Psoas muscle (tissue), 7 donors: ENCODE measurements at regions not wholly inside any gene's neighbourhood (a gene's known extent, or its start where the extent isn't known, plus 50 kb on each side); places are given as distances from the start of the nearest gene placed in this dataset.
"Not testable (repeated sequence)": the region's sequence is repeated elsewhere in the genome, so short reads cannot be mapped to it uniquely, and the experiment has no call there.

Experiments
- ATAC-seq, 4 donors: fragments of 200-7000 bp; cut with Tn5 transposase; one replicate each; pipeline ENCODE4 v1.9.1; 2020; ENCODE audit warnings: moderate library complexity in 3 of 4, mild to moderate bottlenecking in 2 of 4
- DNase-seq, 2 donors: peaks; one replicate each; pipeline ENCODE4 v3.0.0-alpha.2; 2020
- H3K27ac ChIP-seq: fragments of 200-600 bp; one replicate; pipeline ENCODE4 v1.8.0; 2022
- H3K27me3 ChIP-seq, 3 donors: fragments of 200-600 bp in 1 of 3; one replicate each; pipeline versions ENCODE4 v1.6.1 to v1.8.0; 2013 to 2022; ENCODE audit warnings: low read length in 2 of 3, mild to moderate bottlenecking in 2 of 3, moderate library complexity in 1 of 3; ENCODE audit not compliant: insufficient read depth in 3 of 3
- H3K36me3 ChIP-seq, 2 donors: fragments of 200-600 bp in 1 of 2; one replicate each; pipeline versions ENCODE4 v1.6.1 to v1.8.0; 2013 to 2022; ENCODE audit warnings: low read depth in 1 of 2, mild to moderate bottlenecking in 1 of 2, moderate library complexity in 1 of 2; ENCODE audit not compliant: insufficient read depth in 1 of 2
- H3K4me1 ChIP-seq: fragments of 200-600 bp; one replicate; pipeline ENCODE4 v1.8.0; 2022
- H3K4me3 ChIP-seq: fragments of 200-600 bp; one replicate; pipeline ENCODE4 v1.8.0; 2022; ENCODE audit warnings: mild to moderate bottlenecking
- H3K9me3 ChIP-seq: fragments of 200-600 bp; one replicate; pipeline ENCODE4 v1.8.0; 2022
- WGBS, 3 donors: extraction: QIAGEN DNeasy Blood & Tissue Kit; methylation state at CpG; one replicate each; pipeline versions ENCODE4 v1.1.6 to v1.1.7; 2013; 5-methylcytosine and 5-hydroxymethylcytosine counted together
- intact Hi-C, 2 donors: fragments of 100-400 bp; cut with DNase I; formaldehyde crosslinking; loops; one replicate each; pipeline versions ENCODE4 v1.11.0 to v1.14.2; 2022
- TF ChIP-seq, protein P1 (sequence below): fragments of 200-600 bp; IDR thresholded peaks from one replicate; pipeline ENCODE4 v1.8.0; 2022; ENCODE audit warnings: antibody characterized with exemption
- donor health status: healthy with polysubstance abuse.
- donor health status: DM: no; HTN: no; CAD: no; lungs with moderate emphysema.
- donor health status: Bipolar disorder and iron deficiency.
- donor health status: healthy.
- donor health status: DM: yes; HTN: yes; CAD: no.
- donor health status: DM: no; HTN: no; CAD: no.
- donor health status: DM: yes; HTN: yes; CAD: no.

DNA sequence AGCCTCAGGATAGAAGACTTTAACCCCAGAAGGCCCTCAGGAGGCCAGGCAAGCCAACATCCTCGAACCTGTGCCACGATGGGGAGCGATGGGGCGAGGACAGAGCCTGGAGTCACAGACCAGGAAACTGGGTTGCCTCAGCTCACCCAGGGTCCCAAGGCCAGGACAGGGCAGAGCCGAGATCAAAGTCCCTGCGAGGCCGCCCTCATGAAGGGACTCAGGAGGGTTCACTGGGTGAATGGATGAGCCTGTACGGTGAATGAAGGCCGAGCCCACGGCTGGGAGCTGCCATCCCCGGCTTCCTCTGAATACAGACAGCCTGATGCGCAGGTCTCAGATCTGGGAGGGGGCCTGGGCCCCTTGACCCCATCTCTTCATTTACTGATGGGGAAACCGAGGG lies 170.1 kb upstream of the FOXD4L5 start:
- DNase-seq, H3K27ac ChIP-seq, intact Hi-C loops, H3K36me3 ChIP-seq, H3K4me3 ChIP-seq, ATAC-seq, H3K9me3 ChIP-seq, H3K4me1 ChIP-seq, H3K27me3 ChIP-seq: not testable (repeated sequence)
- WGBS, 3 donors, result 77 to 86% (median 78%) methylated on average over 11 to 13 of the region's 13 CpGs

DNA sequence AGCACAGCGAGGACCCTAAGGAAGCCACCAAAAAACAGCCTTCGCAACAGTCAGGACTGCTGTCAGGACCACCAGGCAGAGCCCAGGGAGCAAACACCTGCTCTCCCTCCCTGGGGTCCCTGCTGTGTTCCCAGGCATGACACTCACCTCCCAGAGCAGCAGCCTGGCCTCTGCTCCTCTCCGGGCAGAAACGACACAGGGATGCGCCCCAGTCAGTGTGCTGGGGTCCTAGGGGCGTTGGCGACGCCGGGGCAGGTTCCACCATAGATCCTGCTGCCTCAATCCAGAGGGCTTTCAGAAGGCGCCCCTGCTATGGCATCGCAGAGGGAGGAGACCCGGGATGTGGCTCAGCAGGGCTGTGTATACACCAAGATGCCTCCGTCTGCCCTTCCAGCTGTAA lies 169.7 kb upstream of the FOXD4L5 start:
- H3K27me3 ChIP-seq, H3K36me3 ChIP-seq, H3K9me3 ChIP-seq, DNase-seq, H3K4me3 ChIP-seq, intact Hi-C loops, ATAC-seq, H3K4me1 ChIP-seq, H3K27ac ChIP-seq: not testable (repeated sequence)
- 76 to 87% (median 80%) methylated on average over 12 to 13 of the region's 13 CpGs for WGBS, 3 donors

DNA sequence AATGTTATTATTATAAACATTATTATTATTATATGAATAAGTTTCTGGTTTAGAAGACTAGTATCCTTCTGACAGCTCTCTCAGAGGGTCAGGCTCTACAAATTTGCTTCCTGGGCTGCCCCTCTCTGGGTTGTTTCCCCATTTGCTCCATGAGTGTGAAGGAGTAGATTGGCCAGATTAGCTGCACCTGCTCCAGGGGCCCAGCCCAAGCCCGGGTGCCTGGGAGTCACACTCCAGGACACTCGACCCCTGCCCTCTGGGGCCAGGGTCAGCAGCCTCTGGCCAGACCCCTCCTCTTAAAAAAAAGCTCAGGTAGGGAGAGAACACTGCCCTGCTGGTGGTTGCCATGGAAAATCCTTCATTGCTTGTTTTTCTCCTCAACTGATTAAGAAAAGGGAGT lies 169.0 kb upstream of the FOXD4L5 start:
- DNase-seq, H3K9me3 ChIP-seq, H3K27me3 ChIP-seq, H3K27ac ChIP-seq, intact Hi-C loops, H3K4me3 ChIP-seq, H3K4me1 ChIP-seq, ATAC-seq, H3K36me3 ChIP-seq: not testable (repeated sequence)
- WGBS, 3 donors, result 25 to 61% (median 44%) methylated on average over 2 of the region's 2 CpGs

- H3K4me1 ChIP-seq, DNase-seq, ATAC-seq, intact Hi-C loops, H3K36me3 ChIP-seq, H3K4me3 ChIP-seq, H3K27ac ChIP-seq, H3K9me3 ChIP-seq, H3K27me3 ChIP-seq: not testable (repeated sequence)
- WGBS, 3 donors, result 58 to 69% (median 68%) methylated on average over 9 to 12 of the region's 12 CpGs
Observed at GRCh38 chr9:65449886-65450610, 165.0 kb upstream of the FOXD4L5 start.

DNA sequence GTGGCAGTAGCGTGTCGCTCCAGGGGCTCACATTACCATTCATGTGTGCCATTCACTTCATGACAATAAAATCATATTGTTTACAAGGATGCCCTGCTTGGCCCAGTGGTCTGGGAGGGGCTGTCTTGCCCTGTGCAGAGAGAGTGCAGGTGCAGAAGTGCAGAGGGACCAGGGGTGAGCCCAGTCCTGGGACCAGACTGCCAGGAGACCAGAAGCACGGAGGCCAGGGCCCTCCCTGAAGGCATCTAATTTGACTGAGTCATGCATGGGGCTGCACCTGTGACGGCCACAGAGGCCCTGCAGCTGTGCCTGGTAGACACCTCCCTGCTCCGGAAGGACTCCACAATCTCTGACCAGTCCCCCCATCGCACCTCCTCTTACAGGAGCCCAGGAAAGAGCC lies 164.4 kb upstream of the FOXD4L5 start:
- Histone ChIP-seq H3K4me1 (no peaks in the 10 kb centered on the region), H3K27me3 (no peaks in the 10 kb centered on the region), H3K27ac (no peak overlapping the region), H3K9me3 (no peaks in the 10 kb centered on the region), H3K36me3 (no peaks in the 10 kb centered on the region), H3K4me3 (no peak overlapping the region)
- intact Hi-C loops, result no loop called here
- no peak for ATAC-seq
- 64 to 71% (median 71%) methylated on average over 6 of the region's 6 CpGs for WGBS, 3 donors
- DNase-seq, result no peak
- TF ChIP-seq, protein P1, sequence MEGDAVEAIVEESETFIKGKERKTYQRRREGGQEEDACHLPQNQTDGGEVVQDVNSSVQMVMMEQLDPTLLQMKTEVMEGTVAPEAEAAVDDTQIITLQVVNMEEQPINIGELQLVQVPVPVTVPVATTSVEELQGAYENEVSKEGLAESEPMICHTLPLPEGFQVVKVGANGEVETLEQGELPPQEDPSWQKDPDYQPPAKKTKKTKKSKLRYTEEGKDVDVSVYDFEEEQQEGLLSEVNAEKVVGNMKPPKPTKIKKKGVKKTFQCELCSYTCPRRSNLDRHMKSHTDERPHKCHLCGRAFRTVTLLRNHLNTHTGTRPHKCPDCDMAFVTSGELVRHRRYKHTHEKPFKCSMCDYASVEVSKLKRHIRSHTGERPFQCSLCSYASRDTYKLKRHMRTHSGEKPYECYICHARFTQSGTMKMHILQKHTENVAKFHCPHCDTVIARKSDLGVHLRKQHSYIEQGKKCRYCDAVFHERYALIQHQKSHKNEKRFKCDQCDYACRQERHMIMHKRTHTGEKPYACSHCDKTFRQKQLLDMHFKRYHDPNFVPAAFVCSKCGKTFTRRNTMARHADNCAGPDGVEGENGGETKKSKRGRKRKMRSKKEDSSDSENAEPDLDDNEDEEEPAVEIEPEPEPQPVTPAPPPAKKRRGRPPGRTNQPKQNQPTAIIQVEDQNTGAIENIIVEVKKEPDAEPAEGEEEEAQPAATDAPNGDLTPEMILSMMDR, result no peak

DNA sequence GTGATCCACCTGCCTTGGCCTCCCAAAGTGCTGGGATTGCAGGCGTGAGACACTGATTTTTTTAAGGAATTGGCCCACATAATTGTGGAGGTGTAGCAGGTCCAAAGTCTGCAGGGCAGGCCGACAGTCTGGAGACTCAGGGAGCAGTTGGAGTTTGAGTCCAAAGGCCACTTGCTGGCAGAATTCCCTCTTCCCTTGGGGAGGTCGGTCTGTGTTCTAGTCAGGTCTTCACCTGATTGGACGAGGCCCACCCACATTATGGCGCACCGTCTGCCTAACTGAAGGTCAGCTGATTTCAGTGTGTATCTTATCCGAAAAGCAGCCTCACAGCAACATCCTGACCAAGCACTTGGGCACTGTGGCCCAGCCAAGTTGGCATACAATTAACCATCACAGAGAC lies 162.1 kb upstream of the FOXD4L5 start:
- H3K4me3 ChIP-seq, intact Hi-C loops, DNase-seq, H3K9me3 ChIP-seq, H3K27me3 ChIP-seq, H3K27ac ChIP-seq, H3K36me3 ChIP-seq, ATAC-seq, H3K4me1 ChIP-seq: not testable (repeated sequence)
- 68 to 79% (median 73%) methylated on average over 5 to 7 of the region's 7 CpGs for WGBS, 3 donors

DNA sequence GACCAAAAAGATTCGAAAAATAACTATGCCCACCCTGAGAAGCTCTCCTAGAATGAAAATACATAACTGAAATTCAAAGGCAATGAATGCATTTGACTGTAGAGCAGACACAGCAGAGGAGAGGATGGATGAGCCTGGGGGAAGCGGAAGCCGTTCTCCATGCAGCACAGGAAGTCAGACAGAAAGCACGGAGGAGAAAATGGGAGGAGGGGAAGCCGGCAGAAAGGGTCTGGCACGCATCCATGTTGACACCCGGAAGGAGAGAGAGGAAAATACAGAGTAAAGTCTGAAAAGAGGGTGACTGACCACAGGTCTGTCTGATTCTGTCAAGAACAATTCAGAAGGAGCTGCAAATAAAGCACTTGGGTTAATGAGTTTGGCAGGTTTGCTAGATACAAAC lies 161.0 kb upstream of the FOXD4L5 start:
- ATAC-seq, H3K4me1 ChIP-seq, H3K9me3 ChIP-seq, H3K27ac ChIP-seq, DNase-seq, H3K4me3 ChIP-seq, intact Hi-C loops, H3K27me3 ChIP-seq, H3K36me3 ChIP-seq: not testable (repeated sequence)
- 76 to 89% (median 78%) methylated on average over 7 of the region's 7 CpGs for WGBS, 3 donors
